Fibroblast of mammary gland (primary cell): ENCODE measurements at regions not wholly inside any gene's neighbourhood (a gene's known extent, or its start where the extent isn't known, plus 50 kb on each side); places are given as distances from the start of the nearest gene placed in this dataset.
A peak's percentile ranks its signal among the peaks of the same experiment; 100 is the strongest.

Experiments used
- DNase-seq: peaks from one replicate; pipeline ENCODE4 v3.0.0-alpha.2; 2010; ENCODE audit warnings: low read depth
- H3K4me3 ChIP-seq: 2 replicates; pipeline ENCODE4 v1.5.1; 2011; ENCODE audit warnings: low read depth, mild to moderate bottlenecking, low read length, moderate library complexity; ENCODE audit not compliant: control insufficient read depth
- TF ChIP-seq, protein P1 (sequence below): conservative IDR thresholded peaks from 2 replicates; pipeline ENCODE4 v1.5.1; 2011; ENCODE audit warnings: low read depth, low read length, inconsistent platforms; ENCODE audit not compliant: control insufficient read depth, insufficient read depth

DNA sequence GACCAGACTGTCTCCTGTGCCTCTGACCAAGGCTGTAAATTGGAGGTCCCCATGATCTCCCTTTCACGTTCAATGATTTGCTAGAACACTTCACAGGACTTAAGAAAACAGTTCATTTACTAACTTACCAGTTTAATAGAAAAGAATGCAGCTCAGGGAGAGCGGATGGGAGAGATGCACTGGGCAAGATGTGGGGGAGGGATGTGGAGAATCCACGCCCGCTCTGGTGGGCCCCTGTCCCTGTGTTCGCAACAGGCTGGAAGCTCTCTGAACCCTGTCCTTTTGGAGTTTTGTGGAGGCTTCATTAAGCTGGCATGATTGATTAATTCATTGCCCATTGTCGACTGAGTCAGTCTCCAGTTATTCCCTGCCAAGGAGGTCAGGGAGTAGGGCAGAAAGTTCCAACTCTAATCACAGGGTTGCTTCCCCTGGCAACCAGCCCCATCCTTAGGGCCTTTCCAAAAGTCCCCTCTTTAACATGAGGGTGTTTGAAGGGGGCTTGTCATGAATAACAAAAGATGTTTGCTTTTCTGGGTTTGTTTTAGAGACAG is 257.1 kb downstream of the ACKR3 start:
- H3K4me3 ChIP-seq, result no peak overlapping the region
- TF ChIP-seq, protein P1, sequence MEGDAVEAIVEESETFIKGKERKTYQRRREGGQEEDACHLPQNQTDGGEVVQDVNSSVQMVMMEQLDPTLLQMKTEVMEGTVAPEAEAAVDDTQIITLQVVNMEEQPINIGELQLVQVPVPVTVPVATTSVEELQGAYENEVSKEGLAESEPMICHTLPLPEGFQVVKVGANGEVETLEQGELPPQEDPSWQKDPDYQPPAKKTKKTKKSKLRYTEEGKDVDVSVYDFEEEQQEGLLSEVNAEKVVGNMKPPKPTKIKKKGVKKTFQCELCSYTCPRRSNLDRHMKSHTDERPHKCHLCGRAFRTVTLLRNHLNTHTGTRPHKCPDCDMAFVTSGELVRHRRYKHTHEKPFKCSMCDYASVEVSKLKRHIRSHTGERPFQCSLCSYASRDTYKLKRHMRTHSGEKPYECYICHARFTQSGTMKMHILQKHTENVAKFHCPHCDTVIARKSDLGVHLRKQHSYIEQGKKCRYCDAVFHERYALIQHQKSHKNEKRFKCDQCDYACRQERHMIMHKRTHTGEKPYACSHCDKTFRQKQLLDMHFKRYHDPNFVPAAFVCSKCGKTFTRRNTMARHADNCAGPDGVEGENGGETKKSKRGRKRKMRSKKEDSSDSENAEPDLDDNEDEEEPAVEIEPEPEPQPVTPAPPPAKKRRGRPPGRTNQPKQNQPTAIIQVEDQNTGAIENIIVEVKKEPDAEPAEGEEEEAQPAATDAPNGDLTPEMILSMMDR, result no peak
- DNase-seq, result no peak

DNA sequence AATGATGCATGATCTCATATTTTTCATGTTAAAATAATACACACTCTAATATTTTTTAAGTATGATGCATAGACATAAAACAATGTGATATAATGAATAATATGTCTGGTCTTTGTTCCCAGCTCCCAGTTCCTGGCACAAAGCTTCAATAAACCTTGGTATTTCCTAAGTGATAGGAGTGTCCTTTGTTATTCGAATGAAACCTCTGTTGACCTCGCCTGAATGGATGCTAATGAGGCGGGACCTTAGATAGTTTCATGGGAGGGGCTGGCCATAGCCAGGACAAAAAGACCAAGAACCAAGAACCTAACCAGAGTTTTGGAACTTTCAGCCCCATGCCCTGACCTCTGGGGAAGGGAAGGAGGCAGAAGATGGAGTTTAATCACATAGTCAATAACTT is 257.7 kb upstream of the COPS8 start:
- TF ChIP-seq, protein P1, result no peak
- no peak for DNase-seq
- no peak overlapping the region for H3K4me3 ChIP-seq

DNA sequence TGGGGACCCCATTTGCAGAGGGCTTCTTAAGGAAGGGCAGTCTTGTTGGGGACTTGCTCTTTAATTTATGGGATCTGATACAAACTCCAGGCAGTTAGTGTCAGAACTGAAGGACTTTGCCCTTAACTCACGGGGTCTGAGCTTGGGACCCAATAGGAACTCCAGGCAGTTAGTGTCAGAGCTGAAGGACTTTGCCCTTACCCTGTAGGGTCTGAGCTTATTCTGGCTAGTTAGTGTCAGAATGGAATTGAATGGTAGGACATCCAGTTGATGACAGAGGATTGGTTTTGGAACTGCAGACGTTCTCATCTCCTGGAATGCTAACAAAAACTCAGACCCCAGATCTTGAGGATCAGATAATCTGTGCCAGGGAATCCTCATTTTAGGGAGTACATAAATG is 256.9 kb upstream of the COPS8 start:
- no peak overlapping the region for H3K4me3 ChIP-seq
- TF ChIP-seq, protein P1, result no peak
- no peak for DNase-seq

DNA sequence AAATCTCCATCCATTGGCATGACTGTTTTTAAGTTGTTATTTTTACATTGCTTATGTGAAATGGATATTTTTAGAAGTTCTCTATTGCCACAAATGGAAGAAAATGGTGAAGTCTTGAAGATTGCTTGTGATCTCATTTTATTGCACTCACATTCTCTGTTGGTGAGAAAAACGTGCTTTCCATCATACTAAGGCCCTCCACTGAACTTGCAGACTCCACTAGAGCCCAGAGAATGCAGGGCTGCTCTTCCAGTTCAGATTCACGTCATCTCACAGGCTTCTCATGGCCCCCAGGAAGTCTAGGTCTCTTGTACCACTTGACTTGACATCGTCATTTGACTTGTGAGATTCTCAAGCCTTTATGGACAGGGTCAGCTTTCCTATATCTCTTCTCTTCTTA is 254.8 kb upstream of the COPS8 start:
- TF ChIP-seq, protein P1, result no peak
- DNase-seq, result no peak
- no peak overlapping the region for H3K4me3 ChIP-seq

DNA sequence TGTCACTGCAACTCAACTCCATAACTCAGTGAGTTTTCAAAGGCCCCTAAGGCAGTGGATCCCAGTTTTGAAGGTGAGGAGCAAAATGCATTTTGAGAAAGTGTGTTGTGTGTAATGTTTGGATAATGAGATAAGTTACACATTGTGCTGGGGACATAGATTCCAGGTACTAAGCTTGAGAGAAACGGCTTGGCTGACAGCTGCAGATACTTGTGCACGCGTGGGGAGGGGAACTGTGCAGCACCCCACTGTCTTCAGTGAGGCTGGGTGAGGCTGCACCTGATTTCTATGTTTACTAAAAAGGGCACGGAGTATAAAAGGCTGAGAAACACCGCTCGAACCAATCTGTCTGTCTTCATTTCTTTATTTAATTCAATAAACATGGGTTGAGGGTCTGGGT is 254.0 kb upstream of the COPS8 start:
- TF ChIP-seq, protein P1, result no peak
- no peak overlapping the region for H3K4me3 ChIP-seq
- no peak for DNase-seq

DNA sequence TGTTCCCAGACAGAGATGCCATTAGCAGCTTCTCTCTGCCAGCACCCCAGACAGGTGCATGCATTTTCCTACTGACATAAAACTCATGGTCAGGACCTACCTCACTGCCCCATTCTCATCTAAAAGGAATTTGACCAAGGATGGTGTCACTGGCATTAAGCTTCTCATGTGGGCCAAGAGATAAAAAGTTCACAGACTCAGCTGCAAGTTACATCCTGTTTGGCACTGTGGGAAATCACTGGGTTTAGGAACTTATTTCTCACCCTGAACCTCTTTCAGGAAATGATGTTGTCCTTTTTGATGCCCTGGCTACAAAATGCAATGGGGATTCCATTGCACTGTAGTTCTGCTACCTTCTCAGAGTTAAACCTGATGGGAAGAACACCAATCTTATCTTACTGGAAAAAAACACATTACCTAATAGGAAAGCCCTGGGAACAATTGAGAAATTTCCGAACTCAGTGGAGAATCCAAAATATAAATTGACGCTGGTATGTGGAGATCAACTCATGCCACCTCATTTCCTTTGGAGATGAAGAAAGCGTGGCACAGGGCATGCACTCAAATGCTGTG is 252.1 kb upstream of the COPS8 start:
- H3K4me3 ChIP-seq, result no peak overlapping the region
- peak; percentile 18 for DNase-seq
- TF ChIP-seq, protein P1, result no peak

DNA sequence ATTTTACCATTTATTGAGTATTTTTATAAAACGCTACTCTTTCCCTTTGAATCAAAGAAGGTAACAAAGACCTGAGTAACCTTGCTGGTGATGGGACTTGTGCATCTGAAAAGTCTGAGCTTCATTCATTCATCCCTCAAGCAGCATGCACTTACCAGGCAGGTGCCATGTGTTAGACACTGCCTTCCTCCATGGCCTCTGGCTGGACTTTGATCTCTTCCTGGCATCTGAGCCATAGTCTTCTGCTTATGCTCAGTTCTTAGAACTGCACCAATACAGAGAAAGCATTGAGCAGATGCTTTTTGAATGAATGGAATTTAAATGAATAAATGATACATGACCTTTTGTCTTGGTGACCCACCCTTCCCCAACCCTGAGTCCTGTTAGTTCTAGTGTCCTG is 251.4 kb upstream of the COPS8 start:
- TF ChIP-seq, protein P1, result no peak
- no peak for DNase-seq
- H3K4me3 ChIP-seq, result no peak overlapping the region
